HS-5 (cell line): ENCODE measurements at regions not wholly inside any gene's neighbourhood (a gene's known extent, or its start where the extent isn't known, plus 50 kb on each side); places are given as distances from the start of the nearest gene placed in this dataset.

Experiments
- DNase-seq: peaks from one replicate; pipeline ENCODE4 v3.0.0-alpha.2; 2012; ENCODE audit warnings: low read depth

DNA sequence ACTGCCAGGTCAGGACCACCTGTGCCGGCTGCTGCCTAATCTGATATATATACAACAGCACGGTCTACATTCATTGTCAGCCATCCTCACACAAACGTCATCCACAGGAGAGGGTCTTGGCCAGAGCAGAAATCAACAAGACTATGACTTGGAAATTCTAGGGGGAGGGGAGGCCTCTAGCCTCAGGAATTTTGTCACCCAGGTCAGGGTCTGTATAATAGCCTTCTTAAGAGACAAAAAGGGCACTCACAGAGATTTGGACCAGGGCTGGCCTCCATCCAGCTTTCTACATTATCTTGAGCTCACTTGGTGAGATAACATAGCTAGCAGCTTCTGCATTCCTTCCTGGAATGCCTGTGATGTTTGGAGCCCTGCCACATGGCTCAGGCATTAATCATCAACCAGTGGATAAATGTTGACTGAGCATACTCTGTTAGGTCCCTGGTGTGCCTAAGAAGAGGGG lies 50.4 kb upstream of the CTIF start:
- peak; percentile 80 for DNase-seq

GRCh38 chr18:48486754-48487153 lies 52.1 kb upstream of the CTIF start:
- no peak for DNase-seq

- DNase-seq = no peak
Measured at GRCh38 chr18:48485828-48486405, 52.9 kb upstream of the CTIF start.

DNA sequence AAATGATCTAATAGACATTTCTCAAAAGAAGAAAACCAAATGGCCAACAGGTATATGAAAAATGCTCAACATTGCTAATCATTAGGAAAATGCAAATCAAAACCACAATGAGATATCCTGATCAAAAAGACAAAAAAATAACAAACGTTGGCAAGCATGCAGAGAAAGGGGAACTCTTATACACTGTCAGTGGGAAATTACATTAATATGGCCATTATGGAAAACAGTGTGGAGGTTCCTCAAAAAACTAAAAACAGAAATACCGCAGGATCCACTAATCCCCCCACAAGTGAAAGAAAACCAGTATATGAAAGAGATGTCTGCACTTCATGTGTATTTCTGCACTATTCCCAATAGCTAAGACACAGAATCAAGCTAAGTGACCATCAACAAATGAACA lies 57.7 kb upstream of the CTIF start:
- DNase-seq = no peak

- DNase-seq = no peak
Measured at GRCh38 chr18:48479531-48479930, 59.3 kb upstream of the CTIF start.

DNA sequence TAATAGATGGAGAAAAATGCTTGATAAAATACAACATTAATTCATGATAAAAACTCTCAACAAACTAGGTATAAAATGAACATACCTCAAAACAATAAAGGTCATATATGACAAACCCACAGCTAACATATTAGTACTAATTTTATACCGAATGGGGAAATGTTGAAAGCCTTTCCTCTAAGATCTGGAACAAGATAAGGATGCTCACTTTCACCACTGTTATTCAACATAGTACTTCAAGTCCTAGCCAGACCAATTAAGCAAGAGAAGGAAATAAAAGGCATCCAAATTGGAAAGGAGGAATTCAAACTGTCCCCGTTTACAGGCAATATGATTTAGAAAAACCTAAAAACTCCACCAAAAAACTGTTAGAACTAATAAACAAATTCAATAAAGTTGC lies 61.5 kb upstream of the CTIF start:
- DNase-seq = no peak

DNA sequence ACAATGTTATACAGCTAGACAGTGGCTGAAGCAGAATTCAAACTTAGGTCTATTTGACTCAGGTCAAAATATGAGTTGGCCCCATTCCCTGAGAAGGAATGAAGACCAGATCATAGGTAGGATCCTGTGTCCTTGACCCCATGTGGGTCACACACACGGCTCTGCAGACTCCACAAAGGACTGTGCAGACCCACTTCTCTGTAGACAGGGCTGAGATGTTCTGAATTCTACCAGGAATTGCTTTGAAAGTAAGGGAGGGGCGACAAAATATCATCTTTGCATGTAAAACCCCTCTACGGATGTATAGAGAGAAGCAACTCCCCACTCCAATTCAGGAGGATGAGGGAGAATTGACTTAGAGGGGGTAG lies 62.3 kb upstream of the CTIF start:
- no peak for DNase-seq

DNA sequence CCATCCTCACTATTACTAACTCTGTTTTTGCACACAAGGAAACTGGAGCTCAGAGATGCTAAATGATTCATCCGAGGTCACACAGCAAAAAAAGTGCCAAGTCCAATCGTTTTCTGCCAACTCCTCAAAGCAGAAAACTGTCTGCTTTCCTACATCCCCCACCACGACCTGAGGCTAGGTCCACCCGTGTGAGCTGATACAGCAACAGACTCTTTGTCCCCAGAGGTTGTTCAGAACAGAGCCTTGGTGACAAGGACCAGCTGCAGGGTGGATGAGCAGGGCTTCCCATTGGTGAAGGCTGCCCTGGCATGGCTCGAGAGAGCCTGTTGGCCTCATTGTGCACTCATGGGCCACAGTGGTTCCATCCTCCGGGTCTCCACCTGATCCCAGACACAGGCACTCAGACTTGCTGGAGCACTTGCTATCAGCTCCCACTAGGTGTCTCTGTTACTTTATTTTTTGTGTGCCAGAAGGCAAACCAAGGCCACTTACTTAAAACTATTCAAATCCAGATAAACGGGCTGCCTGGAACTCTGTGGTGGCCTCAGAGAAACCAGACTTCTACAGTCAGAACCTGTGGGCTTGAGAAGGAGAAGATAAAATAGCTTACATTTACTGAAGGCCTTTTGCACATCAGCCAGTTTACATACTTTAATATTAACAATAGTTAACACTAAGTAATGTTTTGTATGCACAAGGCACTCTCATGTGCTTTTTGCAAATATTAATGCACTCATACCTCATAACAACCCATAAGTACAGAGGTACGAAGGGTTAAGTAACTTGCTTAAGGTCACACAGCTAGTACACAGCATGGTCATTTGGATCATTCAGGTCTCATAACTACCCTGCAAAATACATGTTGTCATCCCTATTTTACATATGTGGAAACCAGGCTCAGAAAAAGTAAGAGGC lies 62.9 kb upstream of the CTIF start:
- DNase-seq = no peak

GRCh38 chr18:48473816-48474215 lies 64.6 kb upstream of the ZBTB7C start:
- no peak for DNase-seq

DNA sequence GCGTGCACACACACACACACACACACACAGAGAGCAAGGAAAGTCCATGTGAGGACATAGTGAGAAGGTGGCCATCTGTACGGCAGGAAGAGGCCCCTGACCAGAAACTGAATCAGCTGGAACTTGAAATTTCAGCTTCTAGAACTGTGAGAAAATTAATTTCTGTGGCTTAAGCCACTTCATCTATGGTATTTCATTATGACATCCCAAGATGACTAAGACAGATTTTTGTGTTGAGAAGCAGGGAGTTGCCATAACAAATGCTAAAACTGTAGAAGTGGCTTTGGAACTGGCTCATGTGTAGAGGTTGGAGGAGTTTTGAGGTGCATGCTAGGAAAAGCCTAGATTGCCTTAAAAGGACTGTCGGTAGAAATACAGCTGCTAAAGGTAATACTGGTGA lies 63.4 kb upstream of the ZBTB7C start:
- DNase-seq = no peak

- no peak for DNase-seq
Measured at GRCh38 chr18:48470484-48471180, 61.4 kb upstream of the ZBTB7C start.

DNA sequence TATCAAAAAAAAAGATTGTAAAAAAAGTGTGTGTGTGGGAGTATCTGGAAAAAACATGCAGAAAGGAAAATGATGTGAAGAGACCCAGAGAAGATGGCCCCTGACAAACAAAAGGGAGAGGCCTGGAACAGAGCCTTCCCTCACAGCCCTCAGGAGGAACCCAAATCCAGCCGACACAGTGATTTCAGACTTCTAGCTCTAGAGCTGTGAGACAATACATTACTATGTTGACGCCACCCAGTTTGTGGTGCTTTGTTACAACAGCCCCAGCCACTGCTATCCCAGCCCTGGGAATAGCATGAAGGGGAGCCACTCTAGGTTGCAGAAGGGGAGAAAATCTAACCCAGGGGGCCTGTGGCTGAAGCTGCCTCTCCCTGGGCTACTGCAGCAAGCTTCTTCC lies 59.0 kb upstream of the ZBTB7C start:
- no peak for DNase-seq

DNA sequence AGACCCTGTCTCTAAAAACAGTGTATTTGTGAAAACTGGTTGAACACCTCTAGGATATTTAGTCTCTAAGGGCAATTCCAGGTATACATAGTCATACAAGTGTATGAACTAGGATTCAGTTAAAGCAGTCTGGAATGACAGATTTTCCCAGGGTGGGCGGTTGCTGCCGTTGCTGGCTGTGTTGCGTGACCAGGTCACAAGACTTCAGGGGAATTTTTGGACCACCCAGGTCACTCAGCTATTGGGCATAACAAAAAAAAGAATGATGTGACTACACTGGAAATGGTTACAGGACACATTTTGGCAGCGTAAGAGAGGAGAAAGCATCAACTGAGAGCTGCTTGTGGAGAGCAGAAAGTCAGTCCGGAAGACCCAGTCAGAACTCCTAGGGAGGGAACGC lies 58.0 kb upstream of the ZBTB7C start:
- no peak for DNase-seq

DNA sequence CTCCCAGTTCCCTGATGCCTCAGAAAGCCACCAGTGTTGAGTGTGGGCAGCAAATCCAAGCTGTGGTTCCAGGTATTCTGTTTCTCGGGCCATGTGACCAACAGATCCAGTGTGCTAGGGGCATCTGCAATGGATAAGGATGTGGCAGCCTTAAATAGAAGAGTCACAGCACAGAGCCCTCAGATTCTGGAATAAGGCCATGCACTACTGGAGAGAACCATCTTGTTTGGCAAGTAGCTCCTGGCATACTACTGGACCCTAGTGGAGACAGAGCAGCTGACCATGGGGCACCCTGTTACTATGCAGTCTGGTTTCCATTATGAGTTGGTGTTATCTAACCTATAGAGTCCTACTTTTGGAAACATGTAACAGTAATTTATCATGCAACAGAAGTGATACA lies 53.3 kb upstream of the ZBTB7C start:
- DNase-seq = no peak

- no peak for DNase-seq
Measured at GRCh38 chr18:48460929-48461583, 51.9 kb upstream of the ZBTB7C start.

GRCh38 chr18:48459465-48459864 lies 50.3 kb upstream of the ZBTB7C start:
- DNase-seq = no peak

GRCh38 chr18:48459016-48459415 lies 49.8 kb upstream of the ZBTB7C start:
- DNase-seq = no peak
